Chondrocyte (in vitro differentiated cells): ENCODE measurements at regions not wholly inside any gene's neighbourhood (a gene's known extent, or its start where the extent isn't known, plus 50 kb on each side); places are given as distances from the start of the nearest gene placed in this dataset.

ENCODE experiments used
- DNase-seq: peaks from one replicate; pipeline ENCODE4 v3.0.0; 2021; ENCODE audit warnings: mixed read lengths, low spot score
- H3K27ac Mint-ChIP-seq: one replicate; pipeline ENCODE4 v1.8.0; 2021; ENCODE audit warnings: mild to moderate bottlenecking, moderate library complexity, mixed read lengths; ENCODE audit not compliant: unreplicated experiment
- H3K27me3 Mint-ChIP-seq: 2 replicates; pipeline ENCODE4 v1.8.0; 2021; ENCODE audit warnings: low read depth, mixed read lengths
- H3K36me3 Mint-ChIP-seq: 2 replicates; pipeline ENCODE4 v1.8.0; 2021; ENCODE audit warnings: low read depth, mixed read lengths
- H3K4me1 Mint-ChIP-seq: 2 replicates; pipeline ENCODE4 v1.8.0; 2021; ENCODE audit warnings: low read depth, mild to moderate bottlenecking, mixed read lengths
- H3K4me3 Mint-ChIP-seq: one replicate; pipeline ENCODE4 v1.8.0; 2021; ENCODE audit warnings: mild to moderate bottlenecking, moderate library complexity, mixed read lengths; ENCODE audit not compliant: unreplicated experiment
- H3K9me3 Mint-ChIP-seq: 2 replicates; pipeline ENCODE4 v1.8.0; 2021; ENCODE audit warnings: low read depth, mixed read lengths
- CTCF ChIP-seq: fragments of 200-600 bp; sonication (generic); IDR thresholded peaks from 2 replicates; pipeline ENCODE4 v1.5.0; 2021; ENCODE audit warnings: antibody characterized with exemption, mild to moderate bottlenecking, moderate library complexity

- peaks cover 7% of the 10 kb centered on the region for H3K4me1 Mint-ChIP-seq
- H3K27me3 Mint-ChIP-seq = no peaks in the 10 kb centered on the region
- H3K9me3 Mint-ChIP-seq = peaks cover 4% of the 10 kb centered on the region
- H3K27ac Mint-ChIP-seq = no peak overlapping the region
- H3K4me3 Mint-ChIP-seq = no peak overlapping the region
- H3K36me3 Mint-ChIP-seq = no peaks in the 10 kb centered on the region
- no peak for DNase-seq
- TF ChIP-seq CTCF = no peak
Observed at GRCh38 chr7:115269486-115269885, 347.6 kb downstream of the MDFIC start.

- Mint-ChIP-seq H3K27me3 (no peaks in the 10 kb centered on the region), H3K27ac (no peak overlapping the region), H3K36me3 (no peaks in the 10 kb centered on the region), H3K9me3 (peaks cover 6% of the 10 kb centered on the region), H3K4me1 (peaks cover 4% of the 10 kb centered on the region), H3K4me3 (no peak overlapping the region)
- no peak for DNase-seq
- TF ChIP-seq CTCF = no peak
Observed at GRCh38 chr7:115267503-115267902, 345.6 kb downstream of the MDFIC start.

- no peak for DNase-seq
- peaks cover 2% of the 10 kb centered on the region for H3K9me3 Mint-ChIP-seq
- H3K27me3 Mint-ChIP-seq = no peaks in the 10 kb centered on the region
- H3K36me3 Mint-ChIP-seq = peaks cover 2% of the 10 kb centered on the region
- no peak for TF ChIP-seq CTCF
- H3K4me1 Mint-ChIP-seq = no peaks in the 10 kb centered on the region
- H3K27ac Mint-ChIP-seq = no peak overlapping the region
- H3K4me3 Mint-ChIP-seq = no peak overlapping the region
Observed at GRCh38 chr7:115260381-115260780, 338.5 kb downstream of the MDFIC start.

- H3K36me3 Mint-ChIP-seq = no peaks in the 10 kb centered on the region
- no peaks in the 10 kb centered on the region for H3K27me3 Mint-ChIP-seq
- TF ChIP-seq CTCF = no peak
- no peak overlapping the region for H3K4me3 Mint-ChIP-seq
- H3K4me1 Mint-ChIP-seq = peaks cover 3% of the 10 kb centered on the region
- peaks cover 5% of the 10 kb centered on the region for H3K9me3 Mint-ChIP-seq
- DNase-seq = no peak
- no peak overlapping the region for H3K27ac Mint-ChIP-seq
Observed at GRCh38 chr7:115252461-115252860, 330.6 kb downstream of the MDFIC start.

GRCh38 chr7:115249080-115249479, 327.2 kb downstream of the MDFIC start:
- H3K9me3 Mint-ChIP-seq = peaks cover 9% of the 10 kb centered on the region
- TF ChIP-seq CTCF = no peak
- DNase-seq = no peak
- H3K36me3 Mint-ChIP-seq = no peaks in the 10 kb centered on the region
- no peak overlapping the region for H3K4me3 Mint-ChIP-seq
- H3K27me3 Mint-ChIP-seq = no peaks in the 10 kb centered on the region
- H3K4me1 Mint-ChIP-seq = peaks cover 3% of the 10 kb centered on the region
- H3K27ac Mint-ChIP-seq = no peak overlapping the region
